Motor neuron (in vitro differentiated cells): ENCODE measurements at regions not wholly inside any gene's neighbourhood (a gene's known extent, or its start where the extent isn't known, plus 50 kb on each side); places are given as distances from the start of the nearest gene placed in this dataset.
"Not testable (repeated sequence)": the region's sequence is repeated elsewhere in the genome, so short reads cannot be mapped to it uniquely, and the experiment has no call there.

Experiments used
- ATAC-seq, 8 experiments: fragments of 200-7000 bp; cut with Tn5 transposase; replicated peaks in 6 of 8; 2 replicates each; pipeline ENCODE4 v1.8.0; 2021; ENCODE audit warnings: mild to moderate bottlenecking in 8 of 8, moderate library complexity in 8 of 8
- H3K27ac ChIP-seq, 2 donors: fragments of 250-450 bp; sonication (Bioruptor Pico); 2 replicates each; pipeline ENCODE4 v1.9.0; 2021; ENCODE audit warnings: antibody characterized with exemption in 2 of 2, mild to moderate bottlenecking in 2 of 2, moderate library complexity in 1 of 2
- H3K4me1 ChIP-seq, 2 donors: fragments of 250-450 bp; sonication (Bioruptor Pico); replicated peaks in 1 of 2; 2 replicates each; pipeline ENCODE4 v1.6.1; 2021; ENCODE audit warnings: antibody characterized with exemption in 2 of 2, mild to moderate bottlenecking in 2 of 2, moderate library complexity in 1 of 2
- H3K4me3 ChIP-seq, 5 donors: fragments of 250-450 bp; sonication (Bioruptor Pico); 2 replicates each; pipeline ENCODE4 v1.9.0; 2021; ENCODE audit warnings: antibody characterized with exemption in 5 of 5, mild to moderate bottlenecking in 5 of 5, moderate library complexity in 4 of 5
- WGBS, 10 experiments: fragments of 450-650 bp; shearing (Covaris generic); methylation state at CpG; one replicate each; pipeline ENCODE4 v1.0.0; 2022; 5-methylcytosine and 5-hydroxymethylcytosine counted together
- in situ Hi-C, 9 experiments: fragments of 400-800 bp; cut with MboI; loops; one replicate each; pipeline ENCODE4 v1.15.0; 2021; ENCODE audit warnings: low sequenced_read_pairs in 9 of 9, low pct_unique_long_range_greater_than_20kb in 2 of 9; ENCODE audit not compliant: unreplicated experiment in 9 of 9

DNA sequence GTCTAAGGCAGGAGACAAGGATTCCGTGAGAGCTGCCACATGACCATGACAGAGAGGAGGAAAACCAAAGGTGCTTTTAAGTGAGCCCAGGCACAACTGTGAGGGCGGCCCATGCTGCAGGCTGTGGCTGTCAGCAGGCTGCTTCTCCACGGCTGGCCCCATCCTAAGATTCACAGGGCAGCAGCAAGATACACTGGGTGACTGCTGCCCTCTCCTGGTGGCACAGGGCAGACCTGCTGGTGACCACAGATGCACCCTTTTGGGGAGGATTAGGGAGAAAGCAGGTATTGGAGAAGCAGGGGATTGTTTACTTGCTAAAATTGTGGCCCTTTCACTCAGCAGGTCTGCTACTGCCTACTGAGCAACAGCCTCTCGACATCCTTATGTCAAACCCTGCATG is 125.4 kb upstream of the ALDH3B2 start:
- H3K4me3 ChIP-seq, ATAC-seq, H3K4me1 ChIP-seq, H3K27ac ChIP-seq: not testable (repeated sequence)
- in situ Hi-C loops, result loop anchor here in 2 of 9 experiments (25.0 kb wide), 2 partner anchors 113 to 163 kb away; partner anchors contain the start of genes NUDT8 (in 1 of the 2) and TBX10 (in 1 of the 2)
- no CpG with 5 or more reads among the region's 4 CpGs for WGBS, 10 experiments

DNA sequence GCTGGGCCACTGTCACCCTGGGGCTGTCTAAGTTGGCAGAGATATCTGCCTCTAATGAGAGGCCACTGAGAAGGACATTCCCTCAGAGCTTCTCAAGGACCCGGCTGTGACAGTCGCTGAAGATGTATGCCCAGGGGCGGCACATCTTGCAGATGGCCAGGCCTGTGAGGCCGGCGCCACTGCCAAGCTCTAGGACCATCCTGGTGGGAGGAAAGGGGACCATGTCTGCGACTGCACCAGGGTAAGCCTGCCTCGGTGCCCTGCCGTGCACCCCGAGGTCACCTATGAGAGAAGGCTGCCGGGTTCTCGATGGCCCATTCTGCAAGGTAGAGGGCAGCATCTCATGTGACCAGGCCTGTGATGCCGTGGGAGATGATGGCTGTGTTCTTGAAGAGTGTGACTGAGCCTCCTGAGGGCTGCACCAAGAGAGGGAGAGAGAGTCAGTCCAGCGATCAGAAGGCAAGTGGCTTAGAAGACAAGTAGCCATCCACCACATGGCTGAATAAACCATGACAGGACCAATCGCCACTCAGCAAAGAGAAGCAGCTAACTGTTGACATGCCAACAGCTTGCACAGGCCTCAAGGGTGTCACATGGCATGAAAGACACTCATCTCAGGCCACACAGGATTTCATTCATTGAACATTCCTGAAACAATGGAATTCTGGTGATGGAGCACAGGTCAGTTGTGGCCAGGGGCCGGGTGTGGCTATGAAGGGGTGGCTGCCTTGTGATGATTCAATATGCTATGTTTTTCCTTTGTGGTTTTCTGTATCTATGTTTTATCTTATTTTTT is 123.5 kb upstream of the ALDH3B2 start:
- in situ Hi-C loops, result loop anchor here in 2 of 9 experiments (25.0 kb wide), 2 partner anchors 111 to 161 kb away; partner anchors contain the start of genes NUDT8 (in 1 of the 2) and TBX10 (in 1 of the 2)
- H3K4me3 ChIP-seq, ATAC-seq, H3K4me1 ChIP-seq, H3K27ac ChIP-seq: not testable (repeated sequence)
- WGBS, 10 experiments, result 70 to 100% (median 80%) methylated on average over 1 to 2 of the region's 15 CpGs; no CpG with 5 or more reads in 7 of the 10 experiments

DNA sequence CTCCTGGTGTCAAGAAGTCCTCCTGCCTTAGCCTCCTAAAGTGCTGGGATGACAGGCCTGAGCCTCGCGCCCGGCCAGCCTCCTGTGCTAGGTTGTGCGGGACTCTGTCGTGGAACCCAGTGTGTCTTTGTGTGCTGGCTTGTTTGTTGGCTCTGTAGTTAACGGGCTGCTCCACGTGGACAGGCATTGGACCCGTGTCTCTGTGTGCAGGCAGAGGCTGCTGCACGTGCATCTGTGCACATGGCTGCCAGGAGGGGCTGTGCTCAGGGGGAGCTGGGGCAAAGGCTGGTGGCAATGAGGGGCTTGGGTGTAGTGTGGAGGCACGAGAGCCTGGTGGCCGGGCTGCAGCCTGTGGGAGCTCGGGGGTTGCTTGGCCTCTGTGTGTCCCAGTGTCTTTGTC is 121.3 kb upstream of the ALDH3B2 start:
- H3K4me3 ChIP-seq, result no peak overlapping the region
- WGBS, 10 experiments, result 80 to 100% (median 93%) methylated on average over 1 to 3 of the region's 12 CpGs; no CpG with 5 or more reads in 7 of the 10 experiments
- H3K27ac ChIP-seq, result no peak overlapping the region
- in situ Hi-C loops, result loop anchor here in 2 of 9 experiments (25.0 kb wide), 2 partner anchors 108 to 158 kb away; partner anchors contain the start of genes NUDT8 (in 1 of the 2) and TBX10 (in 1 of the 2)
- H3K4me1 ChIP-seq, result peaks cover 0 to 2% of the 10 kb centered on the region in 2 donors
- no peak for ATAC-seq

DNA sequence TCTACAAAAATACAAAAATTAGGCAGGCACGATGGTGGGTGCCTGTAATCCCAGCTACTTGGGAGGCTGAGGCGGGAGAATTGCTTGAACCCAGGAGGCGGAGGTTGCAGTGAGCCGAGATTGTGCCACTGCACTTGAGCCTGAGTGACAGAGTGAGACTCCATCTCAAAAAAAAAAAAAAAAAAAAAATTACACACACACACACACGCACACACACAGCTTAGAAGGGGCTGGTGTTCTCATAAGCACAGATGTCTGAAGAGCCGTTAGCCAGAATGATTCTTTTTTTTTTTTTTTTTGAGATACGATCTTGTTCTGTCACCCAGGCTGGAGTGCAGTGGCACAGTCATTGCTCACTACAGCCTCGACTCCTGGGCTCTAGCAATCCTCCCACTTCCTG is 119.3 kb upstream of the ALDH3B2 start:
- not testable (repeated sequence) for H3K27ac ChIP-seq, ATAC-seq, H3K4me3 ChIP-seq, H3K4me1 ChIP-seq
- in situ Hi-C loops, result loop anchor here in 2 of 9 experiments (25.0 kb wide), 2 partner anchors 106 to 156 kb away; partner anchors contain the start of genes NUDT8 (in 1 of the 2) and TBX10 (in 1 of the 2)
- 40 to 100% (median 40%) methylated on average over 1 to 2 of the region's 8 CpGs; no CpG with 5 or more reads in 7 of the 10 experiments for WGBS, 10 experiments

DNA sequence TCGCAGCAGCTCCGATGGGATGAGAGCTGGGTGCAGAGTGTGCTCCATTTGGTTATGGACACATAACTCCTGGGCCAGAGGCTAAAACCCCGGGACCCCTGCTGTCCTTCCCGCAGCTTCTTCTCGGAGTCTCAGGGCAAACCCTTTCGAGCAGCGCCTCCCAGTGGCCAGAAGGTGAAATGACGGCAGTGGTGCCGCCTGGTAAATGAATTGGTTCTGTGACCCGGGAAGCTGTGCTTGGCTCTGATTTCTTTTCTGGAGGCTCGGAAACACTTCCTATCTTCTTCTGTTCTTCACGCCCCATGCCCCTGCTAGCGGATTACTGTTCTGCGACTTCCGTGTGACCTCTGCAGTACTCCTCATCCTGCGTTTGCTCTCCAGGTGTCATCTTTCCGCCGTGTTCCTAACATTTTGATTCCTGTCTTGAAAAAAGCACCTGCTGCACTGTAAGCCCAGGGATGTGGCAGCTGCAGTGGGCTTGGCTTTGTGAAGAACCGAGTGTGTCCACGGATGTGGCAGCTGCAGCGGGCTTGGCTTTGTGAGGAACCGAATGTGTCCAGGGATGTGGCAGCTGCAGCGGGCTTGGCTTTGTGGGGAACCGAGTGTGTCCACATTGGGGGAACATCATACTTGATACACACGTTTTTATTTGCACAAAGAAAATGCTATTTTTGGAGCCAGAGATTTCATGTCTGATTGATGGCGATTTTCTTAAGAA is 118.0 kb upstream of the ALDH3B2 start:
- not testable (repeated sequence) for H3K4me1 ChIP-seq, H3K4me3 ChIP-seq, ATAC-seq, H3K27ac ChIP-seq
- 21 to 90% (median 33%) methylated on average over 2 to 14 of the region's 26 CpGs; no CpG with 5 or more reads in 5 of the 10 experiments for WGBS, 10 experiments
- in situ Hi-C loops, result loop anchor here in 2 of 9 experiments (25.0 kb wide), 2 partner anchors 105 to 155 kb away; partner anchors contain the start of genes NUDT8 (in 1 of the 2) and TBX10 (in 1 of the 2)

DNA sequence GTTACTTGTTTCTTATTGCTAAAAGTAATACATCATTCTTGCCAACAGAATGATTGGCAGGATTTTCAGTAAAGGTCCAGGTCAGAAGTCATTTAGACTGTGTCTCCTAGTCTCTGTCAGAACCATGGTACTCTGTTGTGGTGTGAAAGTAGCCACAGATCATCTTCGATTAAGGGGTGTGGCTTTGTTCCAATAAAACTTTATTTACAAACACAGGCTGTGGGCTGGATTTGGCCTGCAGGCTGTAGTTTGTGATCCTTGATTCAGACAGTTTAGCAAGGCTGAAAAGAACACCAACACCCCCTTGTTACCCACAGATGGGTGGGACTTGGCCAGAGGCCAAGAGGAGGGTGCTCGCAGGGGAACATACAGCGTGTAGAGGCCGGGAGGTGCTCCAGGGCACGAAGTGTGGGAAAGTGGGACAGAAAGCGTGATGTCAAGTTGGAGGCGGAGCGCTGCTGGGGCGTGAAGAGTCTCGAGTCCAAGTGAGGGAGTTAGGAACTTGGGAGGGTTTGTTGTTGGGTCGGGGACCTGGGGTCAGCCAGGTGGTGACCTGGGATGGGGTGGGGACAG is 117.3 kb upstream of the ALDH3B2 start:
- H3K27ac ChIP-seq, H3K4me1 ChIP-seq, H3K4me3 ChIP-seq: not testable (repeated sequence)
- in situ Hi-C loops, result loop anchor here in 2 of 9 experiments (25.0 kb wide), 2 partner anchors 104 to 154 kb away; partner anchors contain the start of genes NUDT8 (in 1 of the 2) and TBX10 (in 1 of the 2)
- ATAC-seq, result peak in 5 of 8 experiments; percentile 32 to 75 (median 40)
- WGBS, 10 experiments, result 20 to 50% (median 40%) methylated on average over 1 to 3 of the region's 11 CpGs; no CpG with 5 or more reads in 7 of the 10 experiments

DNA sequence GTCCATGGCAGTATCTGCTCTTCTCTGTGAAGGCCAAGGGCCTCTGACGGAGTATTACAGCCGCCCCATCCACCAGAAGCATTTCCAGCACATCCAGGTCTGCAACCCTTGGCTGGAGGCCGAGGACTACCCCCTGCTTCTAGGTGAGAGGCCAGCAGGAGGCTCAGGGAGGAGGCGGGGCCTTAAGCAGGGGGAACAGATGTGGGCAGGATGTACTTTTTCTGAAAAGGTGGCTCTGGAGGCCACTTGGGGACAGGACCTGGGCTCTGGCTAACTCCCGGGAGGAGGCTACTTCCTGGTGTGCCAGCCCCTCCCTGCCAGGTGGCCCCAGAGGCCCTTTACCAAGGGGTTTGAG is 113.9 kb upstream of the ALDH3B2 start:
- not testable (repeated sequence) for H3K4me1 ChIP-seq, H3K4me3 ChIP-seq, H3K27ac ChIP-seq, ATAC-seq
- 0% methylated on average over 2 of the region's 5 CpGs; no CpG with 5 or more reads in 9 of the 10 experiments for WGBS, 10 experiments
- in situ Hi-C loops, result loop anchor here in 2 of 9 experiments (25.0 kb wide), 2 partner anchors 101 to 151 kb away; partner anchors contain the start of genes NUDT8 (in 1 of the 2) and TBX10 (in 1 of the 2)

DNA sequence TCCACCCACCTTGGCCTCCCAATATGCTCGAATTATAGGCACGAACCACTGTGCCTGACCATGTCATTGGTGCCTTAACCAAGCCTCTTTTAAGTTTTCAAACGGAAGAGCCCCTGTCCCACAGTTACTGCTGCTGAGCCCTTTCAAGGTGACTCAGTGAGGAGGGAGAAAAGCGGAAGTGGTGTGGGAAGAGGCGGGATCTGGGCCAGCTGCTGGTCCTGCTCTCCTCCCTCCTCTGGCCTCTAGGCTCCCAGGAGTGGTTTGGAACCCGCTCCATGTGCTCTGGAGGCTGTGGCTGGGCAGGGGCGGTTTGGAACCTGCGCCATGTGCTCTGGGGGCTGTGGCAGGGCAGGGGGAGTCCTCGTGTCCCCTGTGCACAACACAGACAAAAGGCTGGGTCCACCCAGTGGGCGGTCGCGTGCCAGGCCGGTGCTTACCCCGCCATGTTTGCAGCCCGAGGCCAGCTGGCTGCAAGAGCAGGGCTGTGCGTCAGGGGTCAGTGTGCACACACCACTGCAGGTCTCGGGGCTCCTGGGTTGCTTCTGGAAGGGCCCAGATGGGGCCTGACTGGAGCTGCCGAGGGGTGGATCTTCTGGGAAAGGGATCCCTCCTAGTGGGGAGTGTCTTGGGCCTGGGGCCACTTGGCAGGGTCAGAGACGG is 113.4 kb upstream of the ALDH3B2 start:
- not testable (repeated sequence) for H3K4me3 ChIP-seq, ATAC-seq, H3K27ac ChIP-seq, H3K4me1 ChIP-seq
- WGBS, 10 experiments, result 0 to 33% methylated on average over 1 to 3 of the region's 19 CpGs; no CpG with 5 or more reads in 8 of the 10 experiments
- in situ Hi-C loops, result loop anchor here in 2 of 9 experiments (25.0 kb wide), 2 partner anchors 101 to 151 kb away; partner anchors contain the start of genes NUDT8 (in 1 of the 2) and TBX10 (in 1 of the 2)

DNA sequence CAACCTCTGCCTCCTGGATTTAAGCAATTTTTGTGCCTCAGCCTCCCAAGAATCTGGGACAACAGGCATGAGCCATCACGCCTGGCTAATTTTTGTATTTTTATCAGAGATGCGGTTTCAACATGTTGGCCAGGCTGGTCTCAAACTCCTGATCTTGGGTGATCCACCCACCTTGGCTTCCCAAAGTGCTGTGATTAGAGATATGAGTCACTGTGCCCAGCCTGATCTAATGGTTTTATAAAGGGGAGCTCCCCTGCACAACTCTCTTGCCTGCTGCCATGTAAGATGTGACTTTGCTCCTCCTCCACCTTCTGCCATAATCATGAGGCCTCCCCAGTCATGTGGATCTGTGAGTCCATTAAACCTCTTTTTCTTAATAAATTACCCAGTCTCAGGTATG is 107.5 kb upstream of the ALDH3B2 start:
- H3K4me1 ChIP-seq, H3K4me3 ChIP-seq, H3K27ac ChIP-seq, ATAC-seq: not testable (repeated sequence)
- 60 to 100% (median 100%) methylated on average over 1 to 2 of the region's 2 CpGs; no CpG with 5 or more reads in 5 of the 10 experiments for WGBS, 10 experiments
- in situ Hi-C loops, result loop anchor here in 2 of 9 experiments (25.0 kb wide), 2 partner anchors 95 to 145 kb away; partner anchors contain the start of genes NUDT8 (in 1 of the 2) and TBX10 (in 1 of the 2)

DNA sequence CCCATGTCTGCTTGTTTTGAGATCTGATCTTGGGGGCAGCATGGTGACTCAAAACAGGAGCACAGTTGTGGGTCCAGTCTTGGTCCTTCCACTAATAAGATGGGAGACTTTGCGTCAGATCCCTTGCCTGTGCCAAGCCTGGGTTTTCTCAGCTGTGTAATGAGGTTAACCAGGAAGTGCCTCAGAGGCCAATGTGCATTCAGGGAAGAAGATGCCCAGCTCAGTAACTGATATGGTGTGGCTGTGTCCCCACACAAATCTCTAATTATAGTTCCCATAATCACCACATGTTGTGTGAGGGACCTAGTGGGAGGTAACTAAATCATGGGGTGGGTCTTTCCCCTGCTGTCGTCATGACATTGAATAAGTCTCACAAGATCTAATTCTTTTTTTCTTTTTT is 107.1 kb upstream of the ALDH3B2 start:
- WGBS, 10 experiments, result 50 to 57% methylated on average over 1 of the region's 2 CpGs; no CpG with 5 or more reads in 8 of the 10 experiments
- in situ Hi-C loops, result loop anchor here in 2 of 9 experiments (25.0 kb wide), 2 partner anchors 94 to 144 kb away; partner anchors contain the start of genes NUDT8 (in 1 of the 2) and TBX10 (in 1 of the 2)
- H3K4me3 ChIP-seq, H3K4me1 ChIP-seq, ATAC-seq, H3K27ac ChIP-seq: not testable (repeated sequence)

DNA sequence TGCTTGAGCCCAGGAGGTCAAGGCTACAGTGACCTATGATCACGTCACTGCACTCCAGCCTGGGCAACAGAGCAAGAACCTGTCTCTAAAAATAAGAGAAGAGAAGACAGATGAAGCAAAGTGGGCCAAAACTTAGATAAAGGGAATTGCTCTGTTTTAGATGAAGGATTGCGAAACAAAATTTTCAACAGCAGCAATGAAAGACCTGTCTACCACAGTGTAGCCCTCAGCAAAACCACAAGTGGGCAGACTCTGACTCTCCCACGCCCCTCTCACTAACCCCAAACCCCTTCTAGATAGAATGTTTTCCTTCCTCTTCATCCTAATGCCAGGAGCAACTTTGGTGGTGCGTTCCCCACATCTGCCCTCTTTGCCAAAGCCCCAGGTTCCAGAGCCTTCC is 105.6 kb upstream of the ALDH3B2 start:
- no peak for ATAC-seq
- H3K4me3 ChIP-seq, result no peak overlapping the region
- no peak overlapping the region for H3K27ac ChIP-seq
- 40 to 100% (median 53%) methylated on average over 1 to 3 of the region's 4 CpGs; no CpG with 5 or more reads in 4 of the 10 experiments for WGBS, 10 experiments
- no peaks in the 10 kb centered on the region for H3K4me1 ChIP-seq
- in situ Hi-C loops, result loop anchor here in 2 of 9 experiments (25.0 kb wide), 2 partner anchors 93 to 143 kb away; partner anchors contain the start of genes NUDT8 (in 1 of the 2) and TBX10 (in 1 of the 2)
